Keratinocyte (primary cell): ENCODE measurements at regions not wholly inside any gene's neighbourhood (a gene's known extent, or its start where the extent isn't known, plus 50 kb on each side); places are given as distances from the start of the nearest gene placed in this dataset.

Source experiments
- DNase-seq: peaks from one replicate; pipeline ENCODE4 v3.0.0-alpha.2; 2011; ENCODE audit warnings: low read depth, missing footprints, low spot score
- FAIRE-seq: peaks from 2 replicates; lab custom pipeline; 2011; peaks lifted over from hg19 to GRCh38; lab: Jason Lieb, UNC
- H2AFZ ChIP-seq: 2 replicates; pipeline ENCODE4 v1.6.0; 2012; ENCODE audit warnings: low read length, control low read depth, inconsistent platforms; ENCODE audit not compliant: control insufficient read depth
- H3K27ac ChIP-seq: 2 replicates; pipeline ENCODE4 v1.5.1; 2011; ENCODE audit warnings: low read length; ENCODE audit not compliant: control insufficient read depth, insufficient read depth
- H3K27me3 ChIP-seq: 3 replicates; pipeline ENCODE4 v1.6.0; 2011; ENCODE audit warnings: low read length; ENCODE audit not compliant: control insufficient read depth, insufficient read depth; ENCODE audit errors: extremely low read depth
- H3K36me3 ChIP-seq, 2 experiments: 2 replicates in 1 of 2; 3 replicates in 1 of 2; pipeline ENCODE4 v1.5.1; 2011; ENCODE audit warnings: low read length in 2 of 2, mild to moderate bottlenecking in 1 of 2; ENCODE audit not compliant: control insufficient read depth in 2 of 2, insufficient read depth in 2 of 2; ENCODE audit errors: extremely low read depth in 1 of 2
- H3K4me1 ChIP-seq: 3 replicates; pipeline ENCODE4 v1.5.1; 2011; ENCODE audit warnings: low read length; ENCODE audit not compliant: control insufficient read depth, insufficient read depth; ENCODE audit errors: extremely low read depth
- H3K4me2 ChIP-seq: 3 replicates; pipeline ENCODE4 v1.6.0; 2011; ENCODE audit warnings: low read depth, low read length; ENCODE audit not compliant: control insufficient read depth, insufficient read depth; ENCODE audit errors: extremely low read depth
- H3K4me3 ChIP-seq, 3 experiments: fragments of 200-600 bp in 1 of 3; sonication (generic) in 1 of 3; 2 replicates in 2 of 3; 3 replicates in 1 of 3; pipeline ENCODE4 v1.5.1; 2011 to 2016; ENCODE audit warnings: low read length in 3 of 3, mild to moderate bottlenecking in 3 of 3, control low read depth in 2 of 3, inconsistent platforms in 1 of 3, low read depth in 1 of 3, mixed read lengths in 1 of 3, mixed run types in 1 of 3, moderate library complexity in 1 of 3; ENCODE audit not compliant: control insufficient read depth in 2 of 3, insufficient read depth in 2 of 3; ENCODE audit errors: extremely low read depth in 1 of 3
- H3K79me2 ChIP-seq: 2 replicates; pipeline ENCODE4 v1.6.0; 2012; ENCODE audit warnings: low read length; ENCODE audit not compliant: control insufficient read depth, insufficient read depth
- H3K9ac ChIP-seq: 3 replicates; pipeline ENCODE4 v1.6.0; 2011; ENCODE audit warnings: low read length; ENCODE audit not compliant: control insufficient read depth, insufficient read depth; ENCODE audit errors: extremely low read depth
- H3K9me1 ChIP-seq: 3 replicates; pipeline ENCODE4 v1.6.0; 2011; ENCODE audit warnings: low read length; ENCODE audit not compliant: control insufficient read depth, insufficient read depth; ENCODE audit errors: extremely low read depth
- H3K9me3 ChIP-seq: 2 replicates; pipeline ENCODE4 v1.5.1; 2012; ENCODE audit warnings: low read depth, low read length; ENCODE audit not compliant: control insufficient read depth
- H4K20me1 ChIP-seq: 3 replicates; pipeline ENCODE4 v1.6.0; 2011; ENCODE audit warnings: low read length; ENCODE audit not compliant: control insufficient read depth, insufficient read depth; ENCODE audit errors: extremely low read depth
- EZH2 ChIP-seq: IDR thresholded peaks from one replicate; pipeline ENCODE4 v1.6.1; 2012; ENCODE audit warnings: inconsistent platforms, mild to moderate bottlenecking, low read length, moderate library complexity
- dilution Hi-C: fragments of 300-500 bp; cut with MboI; formaldehyde crosslinking; loops from one replicate; pipeline ENCODE4 v1.7.0; 2020; ENCODE audit warnings: low sequenced_read_pairs; ENCODE audit not compliant: extremely low pct_ligation_motif_present
- TF ChIP-seq, protein P1 (sequence below), 3 experiments: IDR thresholded peaks in 1 of 3; conservative IDR thresholded peaks in 1 of 3; optimal IDR thresholded peaks in 1 of 3; 2 replicates in 2 of 3; 3 replicates in 1 of 3; pipeline versions ENCODE3 to v1.5.1; 2011; ENCODE audit warnings: low read length in 3 of 3, mild to moderate bottlenecking in 3 of 3, moderate library complexity in 2 of 3, control low read depth in 1 of 3, inconsistent platforms in 1 of 3; ENCODE audit not compliant: insufficient read depth in 2 of 3; ENCODE audit errors: extremely low read depth in 1 of 3

DNA sequence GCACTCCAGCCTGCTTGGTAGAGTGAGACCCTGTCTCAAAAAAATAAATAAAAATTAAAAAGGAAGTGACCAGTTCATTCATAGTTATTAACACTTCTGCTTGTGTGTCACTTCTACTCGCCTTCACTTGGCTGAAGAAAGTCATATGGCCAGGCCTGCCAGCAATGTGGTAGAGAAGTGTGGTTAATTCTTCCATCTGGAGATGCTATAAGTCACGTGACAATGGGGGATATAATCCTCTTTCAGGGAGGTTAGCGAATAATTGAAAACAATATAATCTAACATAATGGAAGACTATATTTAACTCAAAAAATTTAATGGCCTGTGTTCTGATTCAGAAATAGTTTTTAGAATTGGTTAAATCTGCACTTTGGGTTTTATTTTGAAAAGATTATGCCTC lies 305.6 kb downstream of the DOCK8 start:
- Histone ChIP-seq H3K9me1 (peaks cover 2% of the 10 kb centered on the region), H3K9ac (no peak overlapping the region), H3K27ac (no peak overlapping the region), H2AFZ (no peak overlapping the region), H3K79me2 (peaks cover 87% of the 10 kb centered on the region), H3K36me3 (no peaks in the 10 kb centered on the region), H4K20me1 (peaks cover 2% of the 10 kb centered on the region), H3K4me2 (no peak overlapping the region), H3K9me3 (no peaks in the 10 kb centered on the region), H3K4me3 (no peak overlapping the region), H3K27me3 (no peaks in the 10 kb centered on the region), H3K4me1 (peaks cover 9% of the 10 kb centered on the region)
- no peak for TF ChIP-seq EZH2
- TF ChIP-seq, protein P1, sequence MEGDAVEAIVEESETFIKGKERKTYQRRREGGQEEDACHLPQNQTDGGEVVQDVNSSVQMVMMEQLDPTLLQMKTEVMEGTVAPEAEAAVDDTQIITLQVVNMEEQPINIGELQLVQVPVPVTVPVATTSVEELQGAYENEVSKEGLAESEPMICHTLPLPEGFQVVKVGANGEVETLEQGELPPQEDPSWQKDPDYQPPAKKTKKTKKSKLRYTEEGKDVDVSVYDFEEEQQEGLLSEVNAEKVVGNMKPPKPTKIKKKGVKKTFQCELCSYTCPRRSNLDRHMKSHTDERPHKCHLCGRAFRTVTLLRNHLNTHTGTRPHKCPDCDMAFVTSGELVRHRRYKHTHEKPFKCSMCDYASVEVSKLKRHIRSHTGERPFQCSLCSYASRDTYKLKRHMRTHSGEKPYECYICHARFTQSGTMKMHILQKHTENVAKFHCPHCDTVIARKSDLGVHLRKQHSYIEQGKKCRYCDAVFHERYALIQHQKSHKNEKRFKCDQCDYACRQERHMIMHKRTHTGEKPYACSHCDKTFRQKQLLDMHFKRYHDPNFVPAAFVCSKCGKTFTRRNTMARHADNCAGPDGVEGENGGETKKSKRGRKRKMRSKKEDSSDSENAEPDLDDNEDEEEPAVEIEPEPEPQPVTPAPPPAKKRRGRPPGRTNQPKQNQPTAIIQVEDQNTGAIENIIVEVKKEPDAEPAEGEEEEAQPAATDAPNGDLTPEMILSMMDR (optimal IDR thresholded peaks at IDR 0.05 in 1 of 3, IDR thresholded peaks at IDR 0.05 in 1 of 3, conservative IDR thresholded peaks at IDR 0.05 in 1 of 3; ENCODE audit: extremely low read depth in 1 of 3, insufficient read depth in 2 of 3, low read length in 3 of 3), result no peak
- DNase-seq (no peak), FAIRE-seq (no peak)
- dilution Hi-C loops, result no loop called here

DNA sequence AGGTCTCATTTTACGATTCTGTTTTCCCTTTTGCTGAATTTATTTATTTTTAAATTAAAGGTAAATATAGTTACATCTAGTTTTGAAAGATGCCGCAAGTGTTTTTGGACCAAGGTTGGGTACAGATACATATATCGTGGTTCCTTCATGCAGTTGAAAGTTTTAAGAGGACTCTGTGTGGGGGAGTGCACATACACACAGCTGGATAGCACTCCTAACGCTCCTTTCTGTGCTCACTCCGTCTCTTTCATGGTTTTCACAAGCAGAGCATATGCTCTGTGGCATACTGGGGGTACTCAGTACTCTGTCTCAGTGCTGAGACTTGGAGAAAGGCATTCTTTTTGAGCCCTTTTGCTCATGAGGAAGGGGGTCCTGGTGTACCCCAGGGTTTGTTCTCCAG lies 307.5 kb downstream of the DOCK8 start:
- Histone ChIP-seq H2AFZ (no peak overlapping the region), H3K4me1 (peaks cover 9% of the 10 kb centered on the region), H3K4me3 (no peak overlapping the region), H3K27ac (no peak overlapping the region), H3K9ac (no peak overlapping the region), H3K9me3 (no peaks in the 10 kb centered on the region), H3K9me1 (peaks cover 2% of the 10 kb centered on the region), H3K79me2 (peaks cover 84% of the 10 kb centered on the region), H3K36me3 (peaks cover 0 to 4% of the 10 kb centered on the region in 2 experiments), H3K27me3 (no peaks in the 10 kb centered on the region), H4K20me1 (peaks cover 2% of the 10 kb centered on the region), H3K4me2 (no peak overlapping the region)
- FAIRE-seq, result no peak
- TF ChIP-seq, protein P1 (optimal IDR thresholded peaks at IDR 0.05 in 1 of 3, IDR thresholded peaks at IDR 0.05 in 1 of 3, conservative IDR thresholded peaks at IDR 0.05 in 1 of 3; ENCODE audit: extremely low read depth in 1 of 3, insufficient read depth in 2 of 3, low read length in 3 of 3), result no peak
- TF ChIP-seq EZH2, result no peak
- dilution Hi-C loops, result no loop called here
- no peak for DNase-seq
